ENCODE measurements at regions not wholly inside any gene's neighbourhood (a gene's known extent, or its start where the extent isn't known, plus 50 kb on each side); places are given as distances from the start of the nearest gene placed in this dataset.

DNA sequence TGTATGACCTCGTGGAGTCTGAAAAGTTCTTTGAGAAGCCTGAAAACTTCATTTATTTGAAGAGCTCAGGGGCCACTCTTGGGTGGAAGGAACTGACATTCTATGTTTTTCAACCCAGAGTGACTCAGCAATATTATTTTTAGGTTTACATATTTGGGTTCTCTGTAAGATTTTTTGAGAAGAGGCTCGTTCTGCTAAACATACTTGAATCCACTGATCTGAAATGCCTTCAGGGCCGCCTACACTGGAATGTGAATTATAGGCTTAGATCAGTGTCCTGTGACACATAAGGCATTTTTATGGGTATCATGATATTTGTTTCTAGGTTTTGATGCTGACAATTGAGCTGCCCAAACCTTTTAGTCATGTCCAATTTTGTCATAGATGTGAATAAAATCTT, 86.2 kb downstream of the PSAT1 start:
- Histone ChIP-seq H2AFZ (ENCODE audit: low read depth, low read length, severe bottlenecking) (no peak overlapping the region), H3K27ac (ENCODE audit: low read depth, low read length) (no peak overlapping the region), H3F3A (ENCODE audit: insufficient read depth) (no peaks in the 10 kb centered on the region), H3K9me2 (replicated peaks; ENCODE audit: insufficient read depth, low read length) (no peaks in the 10 kb centered on the region), H4K20me1 (ENCODE audit: low read depth, low read length) (no peaks in the 10 kb centered on the region), H3K4me2 (ENCODE audit: low read depth, low read length, poor library complexity, severe bottlenecking) (no peak overlapping the region), H3K9me3 (ENCODE audit: insufficient read depth, low read length) (no peaks in the 10 kb centered on the region), H3K27me3 (ENCODE audit: low read length) (no peaks in the 10 kb centered on the region), H3K79me2 (ENCODE audit: insufficient read depth, low read length) (no peaks in the 10 kb centered on the region), H3K36me3 (ENCODE audit: low read length) (no peaks in the 10 kb centered on the region), H3K9ac (ENCODE audit: low read length) (no peak overlapping the region), H3K4me3 (ENCODE audit: insufficient read depth, low read length, poor library complexity, severe bottlenecking) (no peak overlapping the region)
- no peak for TF ChIP-seq EZH2phosphoT487 (conservative IDR thresholded peaks at IDR 0.05; ENCODE audit: low read length)
- TF ChIP-seq CTCF (IDR thresholded peaks at IDR 0.05; ENCODE audit: insufficient read depth, low read length, poor library complexity, severe bottlenecking): no peak

DNA sequence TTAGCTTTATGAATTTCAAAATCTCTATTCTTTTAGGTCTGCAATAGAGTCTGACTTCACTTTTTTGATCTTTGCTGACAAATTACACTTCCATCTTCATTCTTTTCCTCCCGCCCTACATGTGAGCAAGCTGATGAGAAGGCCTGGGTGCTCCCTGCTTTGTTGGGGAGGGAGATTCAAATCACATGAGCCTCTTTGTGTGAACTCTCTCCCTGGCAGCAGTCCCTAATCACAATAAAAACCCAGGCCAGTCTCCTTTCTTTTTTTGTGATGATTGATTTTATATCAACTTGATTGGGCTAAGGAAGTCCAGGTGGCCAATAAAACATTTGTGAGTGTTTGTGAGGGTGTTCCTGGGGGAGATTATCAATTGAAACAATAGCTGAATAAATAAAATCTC, 89.4 kb downstream of the PSAT1 start:
- H3K9ac ChIP-seq (ENCODE audit: low read length): no peak overlapping the region
- H3K27ac ChIP-seq (ENCODE audit: low read depth, low read length): no peak overlapping the region
- H3K4me2 ChIP-seq (ENCODE audit: low read depth, low read length, poor library complexity, severe bottlenecking): no peak overlapping the region
- TF ChIP-seq EZH2phosphoT487 (conservative IDR thresholded peaks at IDR 0.05; ENCODE audit: low read length) (no peak), CTCF (IDR thresholded peaks at IDR 0.05; ENCODE audit: insufficient read depth, low read length, poor library complexity, severe bottlenecking) (no peak)
- no peaks in the 10 kb centered on the region for H3K27me3 ChIP-seq (ENCODE audit: low read length)
- H3K36me3 ChIP-seq (ENCODE audit: low read length): no peaks in the 10 kb centered on the region
- no peaks in the 10 kb centered on the region for H4K20me1 ChIP-seq (ENCODE audit: low read depth, low read length)
- H3K9me2 ChIP-seq (replicated peaks; ENCODE audit: insufficient read depth, low read length): no peaks in the 10 kb centered on the region
- no peaks in the 10 kb centered on the region for H3F3A ChIP-seq (ENCODE audit: insufficient read depth)
- no peaks in the 10 kb centered on the region for H3K79me2 ChIP-seq (ENCODE audit: insufficient read depth, low read length)
- no peak overlapping the region for H2AFZ ChIP-seq (ENCODE audit: low read depth, low read length, severe bottlenecking)
- H3K4me3 ChIP-seq (ENCODE audit: insufficient read depth, low read length, poor library complexity, severe bottlenecking): no peak overlapping the region
- no peaks in the 10 kb centered on the region for H3K9me3 ChIP-seq (ENCODE audit: insufficient read depth, low read length)

GRCh38 chr9:78386773-78387172, 89.8 kb downstream of the PSAT1 start:
- Histone ChIP-seq H3K4me3 (ENCODE audit: insufficient read depth, low read length, poor library complexity, severe bottlenecking) (no peak overlapping the region), H3K27ac (ENCODE audit: low read depth, low read length) (no peak overlapping the region), H4K20me1 (ENCODE audit: low read depth, low read length) (no peaks in the 10 kb centered on the region), H3F3A (ENCODE audit: insufficient read depth) (no peaks in the 10 kb centered on the region), H3K36me3 (ENCODE audit: low read length) (no peaks in the 10 kb centered on the region), H3K9me2 (replicated peaks; ENCODE audit: insufficient read depth, low read length) (no peaks in the 10 kb centered on the region), H3K79me2 (ENCODE audit: insufficient read depth, low read length) (no peaks in the 10 kb centered on the region), H3K27me3 (ENCODE audit: low read length) (no peaks in the 10 kb centered on the region), H2AFZ (ENCODE audit: low read depth, low read length, severe bottlenecking) (no peak overlapping the region), H3K9ac (ENCODE audit: low read length) (no peak overlapping the region), H3K9me3 (ENCODE audit: insufficient read depth, low read length) (no peaks in the 10 kb centered on the region), H3K4me2 (ENCODE audit: low read depth, low read length, poor library complexity, severe bottlenecking) (no peak overlapping the region)
- TF ChIP-seq CTCF (IDR thresholded peaks at IDR 0.05; ENCODE audit: insufficient read depth, low read length, poor library complexity, severe bottlenecking) (no peak), EZH2phosphoT487 (conservative IDR thresholded peaks at IDR 0.05; ENCODE audit: low read length) (no peak)
